HCT116 (cell line): ENCODE measurements at regions not wholly inside any gene's neighbourhood (a gene's known extent, or its start where the extent isn't known, plus 50 kb on each side); places are given as distances from the start of the nearest gene placed in this dataset.

ENCODE experiments used
- ATAC-seq: fragments of 200-7000 bp; cut with Tn5 transposase; 2 replicates; pipeline ENCODE4 v1.9.1; 2020; ENCODE audit warnings: mild to moderate bottlenecking, moderate library complexity
- BruUV-seq: library from RNA; stranded (reverse); fragments of 400-500 nt; replicated peaks from 2 replicates; lab custom pipeline; 2021; lab: Mats Ljungman, UMichigan
- CTCF ChIA-PET: fragments of 300-600 bp; sonication (Branson Sonifier 250); formaldehyde crosslinking; loops from one replicate; lab custom pipeline; 2021; ENCODE audit warnings: antibody characterized with exemption; lab: Charles Lee
- POLR2A ChIA-PET: fragments of 300-600, 350-600 bp; sonication (Branson Sonifier 250); formaldehyde crosslinking; loops from one replicate; lab custom pipeline; 2021; ENCODE audit warnings: antibody characterized with exemption; lab: Charles Lee
- RAD21 ChIA-PET, 2 experiments: fragments of 300-600 bp; sonication (Branson Sonifier 250); formaldehyde crosslinking; loops; one replicate each; lab custom pipeline; 2023; ENCODE audit warnings: low total read pairs in 2 of 2; ENCODE audit not compliant: uncharacterized antibody in 2 of 2, unreplicated experiment in 2 of 2, low non-redundant PET in 1 of 2; lab: Charles Lee
- DNase-seq: peaks from one replicate; pipeline ENCODE4 v3.0.0-alpha.2; 2010; ENCODE audit warnings: low read depth, low spot score
- H2AFZ ChIP-seq: fragments of 200-600 bp; shearing (Covaris generic), sonication (generic); 2 replicates; pipeline ENCODE4 v1.6.1; 2017; ENCODE audit warnings: low read depth, mixed run types, mixed read lengths, antibody characterized with exemption, low read length; ENCODE audit not compliant: poor library complexity, severe bottlenecking
- H3K27ac ChIP-seq: 2 replicates; pipeline ENCODE4 v1.5.1; 2012; ENCODE audit warnings: low read depth, low read length
- H3K27me3 ChIP-seq: fragments of 200-600 bp; sonication (generic); 2 replicates; pipeline ENCODE4 v1.6.1; 2016; ENCODE audit warnings: mixed run types, low read length, mixed read lengths; ENCODE audit not compliant: insufficient read depth
- H3K36me3 ChIP-seq, 2 experiments: fragments of 200-500 bp in 1 of 2; fragments of 200-600 bp in 1 of 2; sonication (Bioruptor generic) in 1 of 2; sonication (generic) in 1 of 2; 2 replicates each; pipeline versions ENCODE4 v1.5.1 to v1.6.1; 2014 to 2016; ENCODE audit warnings: low read length in 2 of 2, inconsistent platforms in 1 of 2, mixed read lengths in 1 of 2, mixed run types in 1 of 2; ENCODE audit not compliant: insufficient read depth in 2 of 2, control insufficient read depth in 1 of 2
- H3K4me1 ChIP-seq, 2 experiments: fragments of 200-600 bp in 1 of 2; sonication (generic) in 1 of 2; 2 replicates each; pipeline versions ENCODE4 v1.5.1 to v1.6.1; 2012 to 2017; ENCODE audit warnings: low read length in 2 of 2, inconsistent platforms in 1 of 2, mild to moderate bottlenecking in 1 of 2, mixed read lengths in 1 of 2, mixed run types in 1 of 2, moderate library complexity in 1 of 2; ENCODE audit not compliant: insufficient read depth in 2 of 2, control insufficient read depth in 1 of 2
- H3K4me2 ChIP-seq: fragments of 200-600 bp; sonication (generic); 2 replicates; pipeline ENCODE4 v1.6.1; 2017; ENCODE audit warnings: mixed run types, low read length, mixed read lengths
- H3K4me3 ChIP-seq, 2 experiments: fragments of 200-600 bp in 1 of 2; sonication (generic) in 1 of 2; replicated peaks in 1 of 2; 2 replicates each; pipeline ENCODE4 v1.5.1; 2011 to 2016; ENCODE audit warnings: low read length in 2 of 2, control low read depth in 1 of 2, low read depth in 1 of 2, mild to moderate bottlenecking in 1 of 2, mixed read lengths in 1 of 2, mixed run types in 1 of 2
- H3K79me2 ChIP-seq: fragments of 200-600 bp; sonication (generic); 2 replicates; pipeline ENCODE4 v1.6.1; 2017; ENCODE audit warnings: mild to moderate bottlenecking, mixed run types, low read length, moderate library complexity, mixed read lengths; ENCODE audit not compliant: insufficient read depth
- H3K9ac ChIP-seq: fragments of 200-600 bp; sonication (generic); 2 replicates; pipeline ENCODE4 v1.6.1; 2016; ENCODE audit warnings: low read length, mixed read lengths
- H3K9me2 ChIP-seq: fragments of 200-600 bp; sonication (generic), shearing (Covaris generic); 2 replicates; pipeline ENCODE4 v1.6.1; 2017; ENCODE audit warnings: mixed run types, mild to moderate bottlenecking, moderate library complexity; ENCODE audit not compliant: insufficient read depth
- H3K9me3 ChIP-seq, 2 experiments: fragments of 200-500 bp in 1 of 2; fragments of 200-600 bp in 1 of 2; sonication (Bioruptor generic) in 1 of 2; sonication (generic) in 1 of 2; 2 replicates each; pipeline ENCODE4 v1.6.1; 2014 to 2017; ENCODE audit warnings: low read length in 2 of 2, mixed read lengths in 2 of 2, inconsistent platforms in 1 of 2, low read depth in 1 of 2, mild to moderate bottlenecking in 1 of 2, mixed run types in 1 of 2, moderate library complexity in 1 of 2; ENCODE audit not compliant: control insufficient read depth in 1 of 2, insufficient read depth in 1 of 2
- H4K20me1 ChIP-seq: fragments of 200-600 bp; sonication (generic), shearing (Covaris generic); 2 replicates; pipeline ENCODE4 v1.6.1; 2017; ENCODE audit warnings: mixed run types, mild to moderate bottlenecking, moderate library complexity; ENCODE audit not compliant: insufficient read depth
- FOSL1 ChIP-seq: IDR thresholded peaks from 2 replicates; pipeline ENCODE4 v1.6.1; 2012; ENCODE audit warnings: low read depth
- REST ChIP-seq: IDR thresholded peaks from 2 replicates; pipeline ENCODE4 v1.6.1; 2012; ENCODE audit warnings: low read depth
- SIN3A ChIP-seq: IDR thresholded peaks from 2 replicates; pipeline ENCODE4 v1.6.1; 2012; ENCODE audit warnings: low read depth
- SP1 ChIP-seq: IDR thresholded peaks from 2 replicates; pipeline ENCODE4 v1.6.1; 2012; ENCODE audit warnings: low read depth
- ZBTB33 ChIP-seq: IDR thresholded peaks from 2 replicates; pipeline ENCODE4 v1.6.1; 2011; ENCODE audit warnings: mild to moderate bottlenecking, low read length, moderate library complexity; ENCODE audit not compliant: insufficient replicate concordance; ENCODE audit errors: extremely low read depth
- intact Hi-C: fragments of 100-400 bp; cut with micrococcal nuclease; formaldehyde crosslinking; loops from 2 replicates; pipeline ENCODE4 v1.10.0; 2022

GRCh38 chr12:75704208-75704607 is 192.8 kb upstream of the KRR1 start:
- ChIA-PET RAD21 (interaction anchor here (0.7 to 1.2 kb wide), 3 partner anchors 41 to 46 kb away, joined by 3 to 5 read pairs (median 3); no protein-coding TSS in a partner anchor), POLR2A (interaction anchor here (1.0 to 3.9 kb wide), 10 partner anchors 9 to 81 kb away, joined by 3 to 42 read pairs (median 5); no protein-coding TSS in a partner anchor), CTCF (no interaction called here)
- no peaks in the 10 kb centered on the region for H4K20me1 ChIP-seq
- TF ChIP-seq ZBTB33: no peak
- TF ChIP-seq SIN3A: 0 out of 2 replicates have a peak, but pooled peaks have one; percentile 1
- TF ChIP-seq REST: no peak
- no peak for TF ChIP-seq FOSL1
- TF ChIP-seq SP1: peak; percentile 57
- peaks cover 88 to 100% of the 10 kb centered on the region in 2 experiments for H3K4me1 ChIP-seq
- peak overlapping the region; percentile 45 for H3K4me2 ChIP-seq
- H2AFZ ChIP-seq: no peak overlapping the region
- DNase-seq (peak; percentile 58), ATAC-seq (peak; percentile 37)
- no TSS peak for BruUV-seq
- H3K9me2 ChIP-seq: no peaks in the 10 kb centered on the region
- no peaks in the 10 kb centered on the region for H3K9me3 ChIP-seq
- H3K9ac ChIP-seq: peak overlapping the region; percentile 45
- H3K27me3 ChIP-seq: no peaks in the 10 kb centered on the region
- H3K79me2 ChIP-seq: peaks cover 13% of the 10 kb centered on the region
- intact Hi-C loops: loop anchor here (2.0 to 5.0 kb wide), 3 partner anchors 45 to 643 kb away; partner anchors contain the start of gene BBS10
- no peak overlapping the region for H3K4me3 ChIP-seq
- no peaks in the 10 kb centered on the region for H3K36me3 ChIP-seq
- peak overlapping the region; percentile 100 for H3K27ac ChIP-seq
